Stimulated activated memory B cell treated with anti-CD40 and anti-IgM and Interleukin-4, amounts not matched to agents 10 μg/mL and 1 μg/mL and 100 μg/mL, for 72 hours (primary cell): ENCODE measurements at regions not wholly inside any gene's neighbourhood (a gene's known extent, or its start where the extent isn't known, plus 50 kb on each side); places are given as distances from the start of the nearest gene placed in this dataset.
A peak's percentile ranks its signal among the peaks of the same experiment; 100 is the strongest.

Source experiments
- ATAC-seq: fragments of 150-1000 bp; cut with Tn5 transposase; 2 replicates; pipeline ENCODE4 v1.10.0; 2021
- H3K27ac Mint-ChIP-seq: one replicate; pipeline ENCODE4 v1.8.0; 2022; ENCODE audit warnings: mild to moderate bottlenecking, mixed read lengths
- H3K27me3 Mint-ChIP-seq: one replicate; pipeline ENCODE4 v1.8.0; 2022; ENCODE audit warnings: mixed read lengths
- H3K36me3 Mint-ChIP-seq: one replicate; pipeline ENCODE4 v1.8.0; 2022; ENCODE audit warnings: mixed read lengths
- H3K4me1 Mint-ChIP-seq: one replicate; pipeline ENCODE4 v1.8.0; 2022; ENCODE audit warnings: mixed read lengths
- H3K4me3 Mint-ChIP-seq: one replicate; pipeline ENCODE4 v1.8.0; 2022; ENCODE audit warnings: mild to moderate bottlenecking, moderate library complexity, mixed read lengths
- H3K9me3 Mint-ChIP-seq: one replicate; pipeline ENCODE4 v1.8.0; 2022; ENCODE audit warnings: mixed read lengths

GRCh38 chr9:89799766-89800165, 195.0 kb downstream of the GADD45G start:
- Mint-ChIP-seq H3K27me3 (no peaks in the 10 kb centered on the region), H3K4me1 (peaks cover 6% of the 10 kb centered on the region), H3K9me3 (no peaks in the 10 kb centered on the region), H3K4me3 (no peak overlapping the region), H3K36me3 (no peaks in the 10 kb centered on the region), H3K27ac (no peak overlapping the region)
- ATAC-seq = no peak

GRCh38 chr9:89801341-89801740, 196.5 kb downstream of the GADD45G start:
- Mint-ChIP-seq H3K27ac (no peak overlapping the region), H3K27me3 (no peaks in the 10 kb centered on the region), H3K36me3 (no peaks in the 10 kb centered on the region), H3K4me1 (peaks cover 6% of the 10 kb centered on the region), H3K4me3 (no peak overlapping the region), H3K9me3 (no peaks in the 10 kb centered on the region)
- ATAC-seq = no peak

- H3K9me3 Mint-ChIP-seq = no peaks in the 10 kb centered on the region
- H3K27me3 Mint-ChIP-seq = no peaks in the 10 kb centered on the region
- ATAC-seq = no peak
- H3K4me1 Mint-ChIP-seq = peaks cover 6% of the 10 kb centered on the region
- H3K4me3 Mint-ChIP-seq = no peak overlapping the region
- no peaks in the 10 kb centered on the region for H3K36me3 Mint-ChIP-seq
- H3K27ac Mint-ChIP-seq = no peak overlapping the region
Observed at GRCh38 chr9:89801742-89802670, 197.2 kb downstream of the GADD45G start.

DNA sequence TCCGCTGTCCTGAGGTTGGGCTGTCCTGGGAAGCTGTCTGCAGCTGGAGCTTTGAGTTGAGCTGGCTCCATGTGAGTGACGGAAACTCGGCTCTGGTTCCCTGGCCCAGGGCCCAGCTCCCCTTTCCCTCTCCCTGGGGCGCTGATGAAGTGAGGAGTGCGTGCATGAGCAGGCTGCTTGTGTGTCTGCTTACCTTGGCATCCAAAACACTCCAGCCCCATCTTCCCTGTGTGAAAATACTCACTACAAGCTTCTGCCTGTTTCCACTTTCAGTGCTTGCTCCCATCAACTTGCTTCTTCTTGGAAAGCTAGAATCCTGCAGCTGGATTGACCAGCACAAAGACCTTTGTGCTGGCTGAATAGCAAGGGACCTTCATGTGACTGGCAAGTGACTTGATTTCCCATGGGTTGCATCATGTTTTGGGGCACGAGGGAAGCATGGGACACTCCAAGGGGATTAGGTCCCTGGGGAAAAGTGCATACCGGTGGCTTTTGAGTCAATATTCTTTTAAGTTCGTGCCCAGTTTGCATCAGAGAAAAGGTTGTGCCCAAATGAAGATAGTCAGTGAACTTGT, 198.1 kb downstream of the GADD45G start:
- H3K36me3 Mint-ChIP-seq = no peaks in the 10 kb centered on the region
- no peak for ATAC-seq
- no peak overlapping the region for H3K4me3 Mint-ChIP-seq
- H3K9me3 Mint-ChIP-seq = no peaks in the 10 kb centered on the region
- no peak overlapping the region for H3K27ac Mint-ChIP-seq
- H3K4me1 Mint-ChIP-seq = peaks cover 14% of the 10 kb centered on the region
- H3K27me3 Mint-ChIP-seq = no peaks in the 10 kb centered on the region

DNA sequence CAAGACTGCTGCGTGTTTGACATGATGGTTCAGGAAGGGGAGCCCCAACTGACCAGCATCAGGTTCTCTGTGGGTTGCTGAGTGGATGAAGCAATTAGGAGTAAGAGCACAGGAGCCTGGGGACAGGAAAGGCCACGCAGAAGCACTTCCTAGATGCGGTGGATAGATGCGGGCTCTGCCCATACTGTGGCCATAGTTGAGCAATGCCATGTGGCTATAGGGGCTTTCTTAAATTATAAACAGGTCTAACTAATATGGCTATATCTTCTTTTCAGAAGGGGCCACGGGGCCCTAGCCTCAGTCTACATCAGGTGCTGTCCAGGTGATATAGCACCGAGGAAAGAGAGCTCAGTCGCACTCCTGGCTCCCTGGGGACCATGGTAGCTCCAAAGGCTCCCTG, 198.6 kb downstream of the GADD45G start:
- no peaks in the 10 kb centered on the region for H3K9me3 Mint-ChIP-seq
- no peak overlapping the region for H3K27ac Mint-ChIP-seq
- H3K36me3 Mint-ChIP-seq = no peaks in the 10 kb centered on the region
- no peaks in the 10 kb centered on the region for H3K27me3 Mint-ChIP-seq
- peaks cover 19% of the 10 kb centered on the region for H3K4me1 Mint-ChIP-seq
- H3K4me3 Mint-ChIP-seq = no peak overlapping the region
- no peak for ATAC-seq

GRCh38 chr9:89804766-89805531, 200.1 kb downstream of the GADD45G start:
- no peak overlapping the region for H3K27ac Mint-ChIP-seq
- H3K9me3 Mint-ChIP-seq = no peaks in the 10 kb centered on the region
- no peaks in the 10 kb centered on the region for H3K27me3 Mint-ChIP-seq
- H3K36me3 Mint-ChIP-seq = no peaks in the 10 kb centered on the region
- H3K4me3 Mint-ChIP-seq = no peak overlapping the region
- no peak for ATAC-seq
- H3K4me1 Mint-ChIP-seq = peaks cover 13% of the 10 kb centered on the region

DNA sequence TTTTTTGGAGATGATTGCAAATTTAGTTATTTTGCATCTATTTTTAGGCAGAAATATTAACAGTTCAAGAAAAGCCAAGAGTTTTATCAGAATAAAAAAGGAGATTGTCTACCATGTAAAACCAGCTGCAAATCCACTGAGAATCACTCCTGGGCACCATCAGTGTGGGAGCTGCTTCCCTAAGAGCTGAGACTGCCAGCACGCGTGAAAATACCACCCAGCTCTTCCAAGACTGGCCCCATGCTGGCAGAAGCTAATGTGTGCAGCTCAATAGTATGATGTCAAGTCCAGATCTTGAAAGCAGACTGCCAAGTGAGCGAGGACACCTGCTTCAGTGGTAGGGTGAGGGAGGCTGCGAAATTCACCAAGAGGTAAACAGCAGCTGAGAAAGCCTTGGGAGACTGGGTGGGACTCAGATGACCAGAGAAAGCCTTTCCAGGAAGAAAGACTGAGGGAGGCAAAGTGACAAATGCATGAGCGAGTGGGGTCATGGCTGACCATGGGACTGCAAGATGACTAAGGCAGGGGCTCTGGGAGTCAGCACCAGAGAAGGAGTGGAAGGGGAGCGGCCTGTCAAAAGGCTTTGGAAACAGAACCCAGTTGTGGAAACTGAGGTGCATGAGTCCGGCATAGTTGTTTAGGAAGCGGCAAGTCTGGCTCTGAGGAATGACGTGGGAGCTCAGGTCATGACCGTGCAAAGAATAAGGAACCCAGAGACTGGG, 200.9 kb downstream of the GADD45G start:
- no peaks in the 10 kb centered on the region for H3K36me3 Mint-ChIP-seq
- peaks cover 1% of the 10 kb centered on the region for H3K27me3 Mint-ChIP-seq
- H3K27ac Mint-ChIP-seq = no peak overlapping the region
- no peaks in the 10 kb centered on the region for H3K9me3 Mint-ChIP-seq
- peaks cover 13% of the 10 kb centered on the region for H3K4me1 Mint-ChIP-seq
- H3K4me3 Mint-ChIP-seq = no peak overlapping the region
- ATAC-seq = no peak

GRCh38 chr9:89806371-89807100, 201.7 kb downstream of the GADD45G start:
- Mint-ChIP-seq H3K27me3 (peaks cover 9% of the 10 kb centered on the region), H3K4me1 (peaks cover 13% of the 10 kb centered on the region), H3K27ac (no peak overlapping the region), H3K4me3 (no peak overlapping the region), H3K36me3 (no peaks in the 10 kb centered on the region), H3K9me3 (no peaks in the 10 kb centered on the region)
- no peak for ATAC-seq

DNA sequence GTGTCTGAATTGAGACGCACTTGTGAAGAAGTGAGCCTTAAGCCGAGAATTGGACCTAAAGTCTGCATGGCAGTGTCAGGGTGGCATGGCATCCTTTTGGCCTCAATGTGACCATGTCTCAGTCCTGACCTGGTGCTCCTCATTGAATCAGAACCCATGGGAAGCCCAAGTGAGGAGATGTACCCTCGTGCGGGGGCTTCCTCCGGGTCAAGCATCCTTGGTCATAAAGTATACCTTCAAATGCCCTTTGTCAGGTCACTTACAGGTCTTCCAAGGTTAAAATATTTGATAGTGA, 202.2 kb downstream of the GADD45G start:
- H3K27me3 Mint-ChIP-seq = peaks cover 9% of the 10 kb centered on the region
- no peak for ATAC-seq
- H3K27ac Mint-ChIP-seq = peak overlapping the region; percentile 54
- peaks cover 13% of the 10 kb centered on the region for H3K4me1 Mint-ChIP-seq
- H3K36me3 Mint-ChIP-seq = no peaks in the 10 kb centered on the region
- no peaks in the 10 kb centered on the region for H3K9me3 Mint-ChIP-seq
- H3K4me3 Mint-ChIP-seq = no peak overlapping the region

- H3K36me3 Mint-ChIP-seq = no peaks in the 10 kb centered on the region
- peak overlapping the region; percentile 54 for H3K27ac Mint-ChIP-seq
- no peaks in the 10 kb centered on the region for H3K9me3 Mint-ChIP-seq
- H3K4me3 Mint-ChIP-seq = no peak overlapping the region
- H3K27me3 Mint-ChIP-seq = peaks cover 9% of the 10 kb centered on the region
- H3K4me1 Mint-ChIP-seq = peaks cover 13% of the 10 kb centered on the region
- no peak for ATAC-seq
Observed at GRCh38 chr9:89807682-89808075, 202.9 kb downstream of the GADD45G start.

DNA sequence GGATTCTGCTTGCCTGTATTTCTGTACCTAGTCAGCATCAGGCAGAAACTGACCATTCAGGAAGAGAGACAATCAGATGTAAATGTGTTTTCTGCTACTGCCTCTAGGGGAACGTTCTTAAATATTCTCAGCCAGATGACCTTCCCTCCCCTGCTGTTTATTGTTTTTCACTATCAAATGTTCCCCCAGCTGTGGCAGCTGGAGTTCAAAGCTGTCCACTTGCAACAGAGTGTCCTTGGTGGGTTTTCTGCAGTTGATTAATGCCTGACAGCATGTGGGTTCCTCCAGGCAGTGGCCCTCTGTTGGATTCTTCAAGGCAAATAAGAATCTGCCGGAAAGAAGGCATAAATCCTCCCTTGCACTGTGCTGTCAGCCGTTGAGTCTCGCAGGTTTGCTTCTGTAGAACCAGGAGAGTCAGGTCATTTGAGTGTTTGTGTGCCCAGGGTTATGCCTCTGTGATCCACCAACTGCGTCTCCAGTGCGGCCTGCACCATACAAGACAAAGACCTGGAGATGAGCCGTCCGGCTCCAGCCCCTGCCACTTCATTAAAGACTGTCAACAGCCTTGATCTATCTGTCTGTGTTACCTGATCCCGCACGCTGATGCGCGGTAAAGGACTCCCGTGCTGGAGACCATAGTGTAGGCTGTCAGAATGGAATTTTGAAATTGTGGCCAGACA, 203.4 kb downstream of the GADD45G start:
- Mint-ChIP-seq H3K27me3 (peaks cover 9% of the 10 kb centered on the region), H3K4me3 (no peak overlapping the region), H3K27ac (peak overlapping the region; percentile 54), H3K36me3 (no peaks in the 10 kb centered on the region), H3K4me1 (peaks cover 13% of the 10 kb centered on the region), H3K9me3 (no peaks in the 10 kb centered on the region)
- ATAC-seq = peak; percentile 43

GRCh38 chr9:89808756-89809181, 204.0 kb downstream of the GADD45G start:
- Mint-ChIP-seq H3K4me3 (no peak overlapping the region), H3K36me3 (no peaks in the 10 kb centered on the region), H3K9me3 (no peaks in the 10 kb centered on the region), H3K27ac (no peak overlapping the region), H3K27me3 (peaks cover 9% of the 10 kb centered on the region), H3K4me1 (peaks cover 18% of the 10 kb centered on the region)
- ATAC-seq = no peak

GRCh38 chr9:89810431-89810830, 205.6 kb downstream of the GADD45G start:
- Mint-ChIP-seq H3K27me3 (peaks cover 9% of the 10 kb centered on the region), H3K36me3 (no peaks in the 10 kb centered on the region), H3K4me3 (no peak overlapping the region), H3K4me1 (peaks cover 33% of the 10 kb centered on the region), H3K9me3 (no peaks in the 10 kb centered on the region), H3K27ac (no peak overlapping the region)
- no peak for ATAC-seq

GRCh38 chr9:89811356-89811755, 206.5 kb downstream of the GADD45G start:
- no peaks in the 10 kb centered on the region for H3K36me3 Mint-ChIP-seq
- peak overlapping the region; percentile 58 for H3K27ac Mint-ChIP-seq
- no peaks in the 10 kb centered on the region for H3K9me3 Mint-ChIP-seq
- ATAC-seq = no peak
- peaks cover 42% of the 10 kb centered on the region for H3K4me1 Mint-ChIP-seq
- H3K4me3 Mint-ChIP-seq = no peak overlapping the region
- H3K27me3 Mint-ChIP-seq = peaks cover 9% of the 10 kb centered on the region
